ENCODE measurements at regions not wholly inside any gene's neighbourhood (a gene's known extent, or its start where the extent isn't known, plus 50 kb on each side); places are given as distances from the start of the nearest gene placed in this dataset.

- Mint-ChIP-seq H3K36me3 (no peaks in the 10 kb centered on the region), H3K9me3 (peaks cover 0 to 3% (median 0%) of the 10 kb centered on the region in 6 donors), H3K27ac (no peak overlapping the region), H3K4me3 (no peak overlapping the region), H3K4me1 (no peaks in the 10 kb centered on the region), H3K27me3 (ENCODE audit: low read depth in 3 of 3) (peaks cover 0 to 12% (median 6%) of the 10 kb centered on the region in 3 donors)
- DNase-seq, result no peak
These were observed 288.7 kb upstream of the RORA start for GRCh38 chr15:61517776-61518175.

GRCh38 chr15:61517335-61517734 lies 288.2 kb upstream of the RORA start:
- Mint-ChIP-seq H3K27ac (no peak overlapping the region), H3K36me3 (no peaks in the 10 kb centered on the region), H3K4me1 (no peaks in the 10 kb centered on the region), H3K4me3 (no peak overlapping the region), H3K27me3 (ENCODE audit: low read depth in 3 of 3) (peaks cover 0 to 13% (median 6%) of the 10 kb centered on the region in 3 donors), H3K9me3 (peaks cover 0 to 3% (median 0%) of the 10 kb centered on the region in 6 donors)
- DNase-seq, result no peak

GRCh38 chr15:61511756-61512155 lies 282.7 kb upstream of the RORA start:
- no peak overlapping the region for H3K27ac Mint-ChIP-seq
- no peaks in the 10 kb centered on the region for H3K9me3 Mint-ChIP-seq
- no peak for DNase-seq
- no peak overlapping the region for H3K4me3 Mint-ChIP-seq
- H3K27me3 Mint-ChIP-seq (ENCODE audit: low read depth in 3 of 3), result peaks cover 2 to 13% (median 10%) of the 10 kb centered on the region in 3 donors
- H3K36me3 Mint-ChIP-seq, result no peaks in the 10 kb centered on the region
- no peaks in the 10 kb centered on the region for H3K4me1 Mint-ChIP-seq

GRCh38 chr15:61511089-61511488 lies 282.0 kb upstream of the RORA start:
- H3K27ac Mint-ChIP-seq, result no peak overlapping the region
- H3K27me3 Mint-ChIP-seq (ENCODE audit: low read depth in 3 of 3), result peaks cover 2 to 13% (median 13%) of the 10 kb centered on the region in 3 donors
- no peaks in the 10 kb centered on the region for H3K36me3 Mint-ChIP-seq
- H3K4me3 Mint-ChIP-seq, result no peak overlapping the region
- DNase-seq, result no peak
- no peaks in the 10 kb centered on the region for H3K4me1 Mint-ChIP-seq
- no peaks in the 10 kb centered on the region for H3K9me3 Mint-ChIP-seq

GRCh38 chr15:61509327-61509840 lies 280.3 kb upstream of the RORA start:
- H3K4me1 Mint-ChIP-seq, result no peaks in the 10 kb centered on the region

GRCh38 chr15:61503383-61503969 lies 274.4 kb upstream of the RORA start:
- no peaks in the 10 kb centered on the region for H3K4me1 Mint-ChIP-seq
- peaks cover 3 to 17% (median 7%) of the 10 kb centered on the region in 3 donors for H3K27me3 Mint-ChIP-seq (ENCODE audit: low read depth in 3 of 3)
- H3K27ac Mint-ChIP-seq, result no peak overlapping the region
- H3K9me3 Mint-ChIP-seq, result peaks cover 0 to 2% (median 0%) of the 10 kb centered on the region in 6 donors
- H3K36me3 Mint-ChIP-seq, result no peaks in the 10 kb centered on the region
- H3K4me3 Mint-ChIP-seq, result no peak overlapping the region
- DNase-seq, result no peak

More at GRCh38 chr15:61509327-61509840, 280.3 kb upstream of the RORA start:
- peaks cover 2 to 10% (median 7%) of the 10 kb centered on the region in 3 donors for H3K27me3 Mint-ChIP-seq (ENCODE audit: low read depth in 3 of 3)
- H3K4me3 Mint-ChIP-seq, result no peak overlapping the region
- H3K27ac Mint-ChIP-seq, result no peak overlapping the region
- no peaks in the 10 kb centered on the region for H3K9me3 Mint-ChIP-seq
- DNase-seq, result no peak
- no peaks in the 10 kb centered on the region for H3K36me3 Mint-ChIP-seq

- peaks cover 3 to 15% (median 8%) of the 10 kb centered on the region in 3 donors for H3K27me3 Mint-ChIP-seq (ENCODE audit: low read depth in 3 of 3)
- H3K27ac Mint-ChIP-seq, result no peak overlapping the region
- no peak for DNase-seq
- no peaks in the 10 kb centered on the region for H3K36me3 Mint-ChIP-seq
- no peak overlapping the region for H3K4me3 Mint-ChIP-seq
- H3K4me1 Mint-ChIP-seq, result no peaks in the 10 kb centered on the region
- H3K9me3 Mint-ChIP-seq, result peaks cover 0 to 2% (median 0%) of the 10 kb centered on the region in 6 donors
These were observed 272.8 kb upstream of the RORA start for GRCh38 chr15:61501815-61502389.

GRCh38 chr15:61500951-61501620 lies 272.0 kb upstream of the RORA start:
- no peak for DNase-seq
- H3K4me1 Mint-ChIP-seq, result no peaks in the 10 kb centered on the region
- peaks cover 0 to 2% (median 0%) of the 10 kb centered on the region in 6 donors for H3K9me3 Mint-ChIP-seq
- H3K27ac Mint-ChIP-seq, result no peak overlapping the region
- no peaks in the 10 kb centered on the region for H3K36me3 Mint-ChIP-seq
- no peak overlapping the region for H3K4me3 Mint-ChIP-seq
- H3K27me3 Mint-ChIP-seq (ENCODE audit: low read depth in 3 of 3), result peaks cover 3 to 13% (median 8%) of the 10 kb centered on the region in 3 donors

- H3K4me3 Mint-ChIP-seq, result no peak overlapping the region
- peaks cover 0 to 2% (median 0%) of the 10 kb centered on the region in 6 donors for H3K9me3 Mint-ChIP-seq
- peaks cover 3 to 13% (median 10%) of the 10 kb centered on the region in 3 donors for H3K27me3 Mint-ChIP-seq (ENCODE audit: low read depth in 3 of 3)
- no peak overlapping the region for H3K27ac Mint-ChIP-seq
- DNase-seq, result no peak
- H3K36me3 Mint-ChIP-seq, result no peaks in the 10 kb centered on the region
- no peaks in the 10 kb centered on the region for H3K4me1 Mint-ChIP-seq
These were observed 271.4 kb upstream of the RORA start for GRCh38 chr15:61500523-61500922.

GRCh38 chr15:61499376-61499775 lies 270.3 kb upstream of the RORA start:
- no peak overlapping the region for H3K4me3 Mint-ChIP-seq
- no peaks in the 10 kb centered on the region for H3K4me1 Mint-ChIP-seq
- H3K36me3 Mint-ChIP-seq, result no peaks in the 10 kb centered on the region
- DNase-seq, result no peak
- H3K9me3 Mint-ChIP-seq, result peaks cover 0 to 2% (median 0%) of the 10 kb centered on the region in 6 donors
- H3K27me3 Mint-ChIP-seq (ENCODE audit: low read depth in 3 of 3), result peaks cover 3 to 13% (median 10%) of the 10 kb centered on the region in 3 donors
- no peak overlapping the region for H3K27ac Mint-ChIP-seq

GRCh38 chr15:61489571-61489970 lies 260.5 kb upstream of the RORA start:
- Mint-ChIP-seq H3K4me3 (no peak overlapping the region), H3K27me3 (ENCODE audit: low read depth in 3 of 3) (peaks cover 0 to 5% (median 1%) of the 10 kb centered on the region in 3 donors), H3K27ac (no peak overlapping the region), H3K36me3 (no peaks in the 10 kb centered on the region), H3K9me3 (peaks cover 0 to 1% (median 0%) of the 10 kb centered on the region in 6 donors), H3K4me1 (no peaks in the 10 kb centered on the region)
- no peak for DNase-seq

- DNase-seq, result no peak
- H3K27me3 Mint-ChIP-seq (ENCODE audit: low read depth in 3 of 3), result peaks cover 0 to 5% (median 3%) of the 10 kb centered on the region in 3 donors
- H3K4me3 Mint-ChIP-seq, result no peak overlapping the region
- peaks cover 0 to 5% (median 0%) of the 10 kb centered on the region in 6 donors for H3K9me3 Mint-ChIP-seq
- no peaks in the 10 kb centered on the region for H3K36me3 Mint-ChIP-seq
- H3K4me1 Mint-ChIP-seq, result no peaks in the 10 kb centered on the region
- no peak overlapping the region for H3K27ac Mint-ChIP-seq
These were observed 254.5 kb upstream of the RORA start for GRCh38 chr15:61483599-61483998.

GRCh38 chr15:61481886-61482285 lies 252.8 kb upstream of the RORA start:
- Mint-ChIP-seq H3K4me3 (no peak overlapping the region), H3K9me3 (peaks cover 0 to 4% (median 0%) of the 10 kb centered on the region in 6 donors), H3K27ac (no peak overlapping the region), H3K4me1 (no peaks in the 10 kb centered on the region), H3K27me3 (ENCODE audit: low read depth in 3 of 3) (peaks cover 0 to 10% (median 3%) of the 10 kb centered on the region in 3 donors), H3K36me3 (no peaks in the 10 kb centered on the region)
- DNase-seq, result no peak

GRCh38 chr15:61480863-61481262 lies 251.8 kb upstream of the RORA start:
- peaks cover 0 to 4% (median 0%) of the 10 kb centered on the region in 6 donors for H3K9me3 Mint-ChIP-seq
- no peaks in the 10 kb centered on the region for H3K36me3 Mint-ChIP-seq
- DNase-seq, result no peak
- no peaks in the 10 kb centered on the region for H3K4me1 Mint-ChIP-seq
- H3K27ac Mint-ChIP-seq, result no peak overlapping the region
- H3K27me3 Mint-ChIP-seq (ENCODE audit: low read depth in 3 of 3), result peaks cover 0 to 6% (median 3%) of the 10 kb centered on the region in 3 donors
- no peak overlapping the region for H3K4me3 Mint-ChIP-seq

All from immature natural killer cell (primary cell).